HEK293 (cell line): ENCODE measurements at regions not wholly inside any gene's neighbourhood (a gene's known extent, or its start where the extent isn't known, plus 50 kb on each side); places are given as distances from the start of the nearest gene placed in this dataset.
"Not testable (repeated sequence)": the region's sequence is repeated elsewhere in the genome, so short reads cannot be mapped to it uniquely, and the experiment has no call there.

ENCODE experiments used
- CTCF ChIA-PET: fragments of 350-600 bp; formaldehyde crosslinking; extraction: SDS; loops from one replicate; lab custom pipeline; 2021; ENCODE audit warnings: antibody characterized with exemption; lab: Yijun Ruan, JAX
- POLR2A ChIA-PET: fragments of 300-600 bp; formaldehyde crosslinking; extraction: SDS; loops from one replicate; lab custom pipeline; 2020; ENCODE audit warnings: antibody characterized with exemption, inconsistent platforms; lab: Yijun Ruan, JAX
- H3K27ac ChIP-seq: fragments of 200-500 bp; sonication (Bioruptor generic); 2 replicates; pipeline ENCODE4 v1.5.1; 2014; ENCODE audit warnings: low read depth, low read length, control low read depth, inconsistent platforms; ENCODE audit errors: extremely low read depth
- H3K36me3 ChIP-seq, 2 experiments: fragments of 200-500 bp in 1 of 2; sonication (Bioruptor generic) in 1 of 2; 1 replicate in 1 of 2; 2 replicates in 1 of 2; pipeline ENCODE4 v1.5.1; 2014 to 2017; ENCODE audit warnings: inconsistent platforms in 2 of 2, low read length in 2 of 2; ENCODE audit not compliant: control insufficient read depth in 2 of 2, insufficient read depth in 1 of 2
- H3K4me1 ChIP-seq: fragments of 200-500 bp; sonication (Bioruptor generic); 2 replicates; pipeline ENCODE4 v1.5.1; 2014; ENCODE audit warnings: mild to moderate bottlenecking, low read length, inconsistent platforms; ENCODE audit not compliant: control insufficient read depth, insufficient read depth
- H3K4me3 ChIP-seq: 2 replicates; pipeline ENCODE4 v1.5.1; 2011; ENCODE audit warnings: low read depth, mild to moderate bottlenecking, control low read depth, low read length, moderate library complexity
- H3K9me3 ChIP-seq: fragments of 200-500 bp; sonication (Bioruptor generic); 2 replicates; pipeline ENCODE4 v1.5.1; 2014; ENCODE audit warnings: low read depth, low read length, inconsistent platforms; ENCODE audit not compliant: control insufficient read depth, insufficient read depth
- BCL11A ChIP-seq: fragments of 450-650 bp; formaldehyde crosslinking; IDR thresholded peaks from 2 replicates; pipeline ENCODE4 v1.5.1; 2016; ENCODE audit warnings: low read depth, missing biosample characterization, missing genetic modification characterization
- BCL6B ChIP-seq: fragments of 450-650 bp; formaldehyde crosslinking; IDR thresholded peaks from 2 replicates; pipeline ENCODE4 v1.5.1; 2017; ENCODE audit warnings: missing biosample characterization, missing genetic modification characterization
- KLF7 ChIP-seq: fragments of 450-650 bp; formaldehyde crosslinking; IDR thresholded peaks from 2 replicates; pipeline ENCODE4 v1.5.1; 2016; ENCODE audit warnings: missing biosample characterization, missing genetic modification characterization, borderline replicate concordance
- PATZ1 ChIP-seq: fragments of 450-650 bp; formaldehyde crosslinking; IDR thresholded peaks from 2 replicates; pipeline ENCODE4 v1.5.1; 2016; ENCODE audit warnings: missing biosample characterization, missing genetic modification characterization
- RBAK ChIP-seq: fragments of 450-650 bp; formaldehyde crosslinking; IDR thresholded peaks from 2 replicates; pipeline ENCODE4 v1.5.1; 2016; ENCODE audit warnings: missing biosample characterization, missing genetic modification characterization
- SCRT1 ChIP-seq: fragments of 450-650 bp; formaldehyde crosslinking; IDR thresholded peaks from 2 replicates; pipeline ENCODE4 v1.5.1; 2016; ENCODE audit warnings: missing biosample characterization, missing genetic modification characterization, borderline replicate concordance
- SETDB1 ChIP-seq: IDR thresholded peaks from one replicate; pipeline ENCODE4 v1.6.1; 2017; ENCODE audit warnings: mild to moderate bottlenecking, low read length, moderate library complexity, mixed read lengths; ENCODE audit not compliant: insufficient read length
- TCF7L2 ChIP-seq: IDR thresholded peaks from 2 replicates; pipeline ENCODE4 v1.6.1; 2011; ENCODE audit warnings: low read depth, mild to moderate bottlenecking, inconsistent platforms, low read length, moderate library complexity, borderline replicate concordance
- ZBTB1 ChIP-seq: fragments of 450-650 bp; formaldehyde crosslinking; IDR thresholded peaks from 2 replicates; pipeline ENCODE4 v1.5.1; 2016; ENCODE audit warnings: missing biosample characterization, missing genetic modification characterization
- ZFP69B ChIP-seq: fragments of 450-650 bp; formaldehyde crosslinking; IDR thresholded peaks from 2 replicates; pipeline ENCODE4 v1.5.1; 2016; ENCODE audit warnings: missing biosample characterization, missing genetic modification characterization
- ZNF132 ChIP-seq: fragments of 450-650 bp; formaldehyde crosslinking; IDR thresholded peaks from 2 replicates; pipeline ENCODE4 v1.5.1; 2017; ENCODE audit warnings: missing biosample characterization, missing genetic modification characterization, borderline replicate concordance
- ZNF169 ChIP-seq: fragments of 450-650 bp; formaldehyde crosslinking; IDR thresholded peaks from 2 replicates; pipeline ENCODE4 v1.5.1; 2016; ENCODE audit warnings: missing biosample characterization, missing genetic modification characterization
- ZNF175 ChIP-seq: fragments of 450-650 bp; formaldehyde crosslinking; IDR thresholded peaks from 2 replicates; pipeline ENCODE4 v1.5.1; 2016; ENCODE audit warnings: missing biosample characterization, missing genetic modification characterization
- ZNF324 ChIP-seq: fragments of 450-650 bp; formaldehyde crosslinking; IDR thresholded peaks from 2 replicates; pipeline ENCODE4 v1.5.1; 2016; ENCODE audit warnings: missing biosample characterization, missing genetic modification characterization
- ZNF37A ChIP-seq: fragments of 450-650 bp; IDR thresholded peaks from 2 replicates; pipeline ENCODE4 v1.5.1; 2018; ENCODE audit warnings: missing biosample characterization, missing genetic modification characterization
- ZNF394 ChIP-seq: fragments of 450-650 bp; formaldehyde crosslinking; IDR thresholded peaks from 2 replicates; pipeline ENCODE4 v1.5.1; 2016; ENCODE audit warnings: missing biosample characterization, missing genetic modification characterization, mild to moderate bottlenecking, moderate library complexity, borderline replicate concordance
- ZNF488 ChIP-seq: fragments of 450-650 bp; formaldehyde crosslinking; IDR thresholded peaks from 2 replicates; pipeline ENCODE4 v1.5.1; 2016; ENCODE audit warnings: missing biosample characterization, missing genetic modification characterization
- ZNF544 ChIP-seq: fragments of 450-650 bp; formaldehyde crosslinking; IDR thresholded peaks from 2 replicates; pipeline ENCODE4 v1.5.0; 2017; ENCODE audit warnings: missing biosample characterization, missing genetic modification characterization
- ZNF707 ChIP-seq: fragments of 450-650 bp; formaldehyde crosslinking; IDR thresholded peaks from 2 replicates; pipeline ENCODE4 v1.5.1; 2016; ENCODE audit warnings: missing biosample characterization, missing genetic modification characterization
- TF ChIP-seq, protein P1 (sequence below): fragments of 450-650 bp; formaldehyde crosslinking; IDR thresholded peaks from 2 replicates; pipeline ENCODE4 v1.5.0; 2017; ENCODE audit warnings: missing biosample characterization, missing genetic modification characterization, borderline replicate concordance
- TF ChIP-seq, protein P2 (sequence below): fragments of 450-650 bp; formaldehyde crosslinking; IDR thresholded peaks from 2 replicates; pipeline ENCODE4 v1.5.1; 2017; ENCODE audit warnings: missing biosample characterization, mild to moderate bottlenecking, missing genetic modification characterization, moderate library complexity
- TF ChIP-seq, protein P3 (sequence below): fragments of 450-650 bp; formaldehyde crosslinking; IDR thresholded peaks from 2 replicates; pipeline ENCODE4 v1.5.1; 2016; ENCODE audit warnings: missing biosample characterization, missing genetic modification characterization

GRCh38 chr3:86379280-86379679 is 611.7 kb downstream of the VGLL3 start:
- H3K4me1 ChIP-seq, result no peaks in the 10 kb centered on the region
- ChIA-PET CTCF (no interaction called here), POLR2A (no interaction called here)
- H3K27ac ChIP-seq, result no peak overlapping the region
- H3K9me3 ChIP-seq, result no peaks in the 10 kb centered on the region
- no peak overlapping the region for H3K4me3 ChIP-seq
- H3K36me3 ChIP-seq, result no peaks in the 10 kb centered on the region
- no peak for TF ChIP-seq ZBTB1 (tag by site-specific recombination)
- no peak for TF ChIP-seq BCL6B (tag by site-specific recombination)
- no peak for TF ChIP-seq BCL11A
- no peak for TF ChIP-seq ZNF169 (tag by site-specific recombination)
- TF ChIP-seq ZNF324 (tag by site-specific recombination), result no peak
- TF ChIP-seq, protein P1, sequence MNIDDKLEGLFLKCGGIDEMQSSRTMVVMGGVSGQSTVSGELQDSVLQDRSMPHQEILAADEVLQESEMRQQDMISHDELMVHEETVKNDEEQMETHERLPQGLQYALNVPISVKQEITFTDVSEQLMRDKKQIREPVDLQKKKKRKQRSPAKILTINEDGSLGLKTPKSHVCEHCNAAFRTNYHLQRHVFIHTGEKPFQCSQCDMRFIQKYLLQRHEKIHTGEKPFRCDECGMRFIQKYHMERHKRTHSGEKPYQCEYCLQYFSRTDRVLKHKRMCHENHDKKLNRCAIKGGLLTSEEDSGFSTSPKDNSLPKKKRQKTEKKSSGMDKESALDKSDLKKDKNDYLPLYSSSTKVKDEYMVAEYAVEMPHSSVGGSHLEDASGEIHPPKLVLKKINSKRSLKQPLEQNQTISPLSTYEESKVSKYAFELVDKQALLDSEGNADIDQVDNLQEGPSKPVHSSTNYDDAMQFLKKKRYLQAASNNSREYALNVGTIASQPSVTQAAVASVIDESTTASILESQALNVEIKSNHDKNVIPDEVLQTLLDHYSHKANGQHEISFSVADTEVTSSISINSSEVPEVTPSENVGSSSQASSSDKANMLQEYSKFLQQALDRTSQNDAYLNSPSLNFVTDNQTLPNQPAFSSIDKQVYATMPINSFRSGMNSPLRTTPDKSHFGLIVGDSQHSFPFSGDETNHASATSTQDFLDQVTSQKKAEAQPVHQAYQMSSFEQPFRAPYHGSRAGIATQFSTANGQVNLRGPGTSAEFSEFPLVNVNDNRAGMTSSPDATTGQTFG (tag by site-specific recombination), result no peak
- no peak for TF ChIP-seq SCRT1
- TF ChIP-seq ZNF37A, result no peak
- TF ChIP-seq, protein P2, sequence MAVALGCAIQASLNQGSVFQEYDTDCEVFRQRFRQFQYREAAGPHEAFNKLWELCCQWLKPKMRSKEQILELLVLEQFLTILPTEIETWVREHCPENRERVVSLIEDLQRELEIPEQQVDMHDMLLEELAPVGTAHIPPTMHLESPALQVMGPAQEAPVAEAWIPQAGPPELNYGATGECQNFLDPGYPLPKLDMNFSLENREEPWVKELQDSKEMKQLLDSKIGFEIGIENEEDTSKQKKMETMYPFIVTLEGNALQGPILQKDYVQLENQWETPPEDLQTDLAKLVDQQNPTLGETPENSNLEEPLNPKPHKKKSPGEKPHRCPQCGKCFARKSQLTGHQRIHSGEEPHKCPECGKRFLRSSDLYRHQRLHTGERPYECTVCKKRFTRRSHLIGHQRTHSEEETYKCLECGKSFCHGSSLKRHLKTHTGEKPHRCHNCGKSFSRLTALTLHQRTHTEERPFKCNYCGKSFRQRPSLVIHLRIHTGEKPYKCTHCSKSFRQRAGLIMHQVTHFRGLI, result no peak
- TF ChIP-seq PATZ1, result no peak
- no peak for TF ChIP-seq ZNF132
- no peak for TF ChIP-seq TCF7L2
- no peak for TF ChIP-seq ZNF175 (tag by site-specific recombination)
- no peak for TF ChIP-seq ZNF394
- no peak for TF ChIP-seq ZNF544 (tag by site-specific recombination)

DNA sequence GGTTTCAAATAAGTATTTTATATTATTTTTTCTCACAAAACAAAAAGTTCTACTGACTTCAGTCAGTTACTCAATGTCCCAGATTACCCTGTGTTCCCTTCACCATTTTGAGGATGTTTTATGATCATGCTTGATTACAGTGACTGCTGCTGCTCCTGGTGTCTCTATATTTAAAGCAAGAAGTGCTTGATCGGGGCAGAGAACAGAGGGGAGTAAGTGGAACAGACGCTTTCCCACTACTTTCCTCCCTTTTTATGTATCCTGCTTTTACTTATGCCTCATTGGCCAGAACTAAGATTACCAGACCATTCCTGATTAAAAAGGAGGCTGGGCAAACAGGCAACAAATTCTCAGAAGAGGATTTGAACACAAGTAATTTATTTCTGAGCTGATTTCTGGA is 612.1 kb downstream of the VGLL3 start:
- Histone ChIP-seq H3K36me3 (no peaks in the 10 kb centered on the region), H3K27ac (no peak overlapping the region), H3K4me3 (no peak overlapping the region), H3K4me1 (no peaks in the 10 kb centered on the region), H3K9me3 (no peaks in the 10 kb centered on the region)
- ChIA-PET POLR2A (no interaction called here), CTCF (no interaction called here)
- no peak for TF ChIP-seq ZNF707
- TF ChIP-seq, protein P1 (tag by site-specific recombination), result no peak
- TF ChIP-seq ZNF488 (tag by site-specific recombination), result no peak
- TF ChIP-seq SETDB1, result no peak
- TF ChIP-seq KLF7 (tag by site-specific recombination), result no peak
- TF ChIP-seq, protein P3, sequence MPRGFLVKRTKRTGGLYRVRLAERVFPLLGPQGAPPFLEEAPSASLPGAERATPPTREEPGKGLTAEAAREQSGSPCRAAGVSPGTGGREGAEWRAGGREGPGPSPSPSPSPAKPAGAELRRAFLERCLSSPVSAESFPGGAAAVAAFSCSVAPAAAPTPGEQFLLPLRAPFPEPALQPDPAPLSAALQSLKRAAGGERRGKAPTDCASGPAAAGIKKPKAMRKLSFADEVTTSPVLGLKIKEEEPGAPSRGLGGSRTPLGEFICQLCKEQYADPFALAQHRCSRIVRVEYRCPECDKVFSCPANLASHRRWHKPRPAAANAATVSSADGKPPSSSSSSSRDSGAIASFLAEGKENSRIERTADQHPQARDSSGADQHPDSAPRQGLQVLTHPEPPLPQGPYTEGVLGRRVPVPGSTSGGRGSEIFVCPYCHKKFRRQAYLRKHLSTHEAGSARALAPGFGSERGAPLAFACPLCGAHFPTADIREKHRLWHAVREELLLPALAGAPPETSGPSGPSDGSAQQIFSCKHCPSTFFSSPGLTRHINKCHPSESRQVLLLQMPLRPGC, result no peak
- no peak for TF ChIP-seq ZFP69B (tag by site-specific recombination)
- TF ChIP-seq RBAK (tag by site-specific recombination), result no peak

DNA sequence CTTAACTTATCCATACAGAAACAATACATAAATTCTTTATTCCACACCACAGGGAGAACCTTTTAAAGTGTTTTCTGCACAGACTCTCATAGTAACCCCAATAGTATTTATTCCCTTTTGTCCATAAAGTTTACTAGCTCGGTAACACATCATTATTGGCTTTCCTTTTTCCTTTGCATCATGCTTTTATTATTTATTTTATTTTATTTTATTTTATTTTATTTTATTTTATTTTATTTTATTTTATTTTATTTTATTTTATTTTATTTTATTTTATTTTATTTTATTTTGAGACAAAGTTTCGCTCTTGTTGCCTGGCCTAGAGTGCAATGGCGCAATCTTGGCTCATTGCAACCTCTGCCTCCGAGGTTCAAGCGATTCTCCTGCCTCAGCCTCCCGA is 655.4 kb downstream of the VGLL3 start:
- H3K4me1 ChIP-seq, H3K36me3 ChIP-seq, H3K27ac ChIP-seq, POLR2A ChIA-PET, CTCF ChIA-PET, H3K9me3 ChIP-seq, H3K4me3 ChIP-seq: not testable (repeated sequence)
